ENCODE measurements at regions not wholly inside any gene's neighbourhood (a gene's known extent, or its start where the extent isn't known, plus 50 kb on each side); places are given as distances from the start of the nearest gene placed in this dataset.

DNA sequence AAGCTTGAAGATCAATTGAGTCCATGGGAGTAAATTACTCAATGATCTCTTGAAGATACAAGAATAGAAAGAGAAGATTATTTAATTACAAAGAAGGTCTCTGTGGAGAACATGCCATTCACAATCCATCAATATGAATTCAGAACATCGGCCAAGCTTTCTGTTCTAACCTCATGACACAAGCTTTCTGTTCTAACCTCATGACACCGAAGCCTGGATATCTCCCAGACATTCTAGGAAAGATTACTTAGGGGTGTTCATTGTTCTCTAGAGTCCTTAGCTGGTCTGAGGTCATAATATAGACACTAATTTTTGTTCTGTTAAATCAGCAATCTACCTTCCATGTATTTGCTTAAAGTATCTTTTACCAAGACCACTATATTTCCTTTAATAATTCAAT, 95.5 kb downstream of the RDH14 start:
- CTCF ChIA-PET, result interaction anchor here (1.3 kb wide), 1 partner anchor 10 kb away, joined by 6 read pairs; no protein-coding TSS in a partner anchor
- Histone ChIP-seq H4K5ac (ENCODE audit: low read depth, low read length) (no peak overlapping the region), H3K18ac (ENCODE audit: low read depth, low read length) (no peak overlapping the region), H3K27ac (ENCODE audit: insufficient read depth, low read length) (no peak overlapping the region), H4K20me1 (ENCODE audit: insufficient read depth, low read length) (no peaks in the 10 kb centered on the region), H3K79me1 (ENCODE audit: low read depth in 1 of 2, low read length in 2 of 2) (no peaks in the 10 kb centered on the region), H3K56ac (ENCODE audit: extremely low read depth, insufficient read depth, low read length) (no peak overlapping the region), H3K23ac (ENCODE audit: low read depth, low read length) (no peak overlapping the region), H2AK5ac (ENCODE audit: low read depth, low read length) (no peak overlapping the region), H2BK5ac (ENCODE audit: low read depth, low read length, poor library complexity, severe bottlenecking) (no peak overlapping the region), H3K27me3 (ENCODE audit: control insufficient read depth, insufficient read depth, low read length) (no peaks in the 10 kb centered on the region), H3K9ac (ENCODE audit: low read depth, low read length) (no peak overlapping the region), H3K36me3 (ENCODE audit: control insufficient read depth, insufficient read depth, low read length) (no peaks in the 10 kb centered on the region), H2BK15ac (ENCODE audit: low read depth, low read length) (no peak overlapping the region), H3K4me3 (ENCODE audit: insufficient read depth, low read depth, low read length) (no peak overlapping the region), H2AFZ (replicated peaks; ENCODE audit: low read length, poor library complexity) (no peak overlapping the region), H2AK9ac (replicated peaks; ENCODE audit: low read depth, low read length, poor library complexity) (no peak overlapping the region), H2BK120ac (ENCODE audit: low read depth, low read length) (no peak overlapping the region), H3K9me1 (ENCODE audit: insufficient read depth, low read length) (no peaks in the 10 kb centered on the region; the same call in 1 of the 2 replicates), H3K4ac (ENCODE audit: low read depth, low read length) (no peak overlapping the region), H3K4me1 (ENCODE audit: control insufficient read depth, insufficient read depth, low read length) (0 out of 2 replicates have a peak, but pooled peaks cover 2% of the 10 kb centered on the region), H4K8ac (ENCODE audit: low read depth in 2 of 2, low read length in 2 of 2) (no peak overlapping the region), H3K9me3 (ENCODE audit: control insufficient read depth, insufficient read depth, low read length) (no peaks in the 10 kb centered on the region), H2BK20ac (ENCODE audit: low read depth, low read length) (no peak overlapping the region), H3K14ac (replicated peaks; ENCODE audit: low read depth, low read length) (no peak overlapping the region), H3K4me2 (ENCODE audit: low read depth, low read length) (no peak overlapping the region), H4K91ac (ENCODE audit: insufficient read depth, low read depth, low read length) (no peak overlapping the region)
- DNase-seq (no peak), ATAC-seq (ENCODE audit: low read depth) (no peak)
- no CpG with 5 or more reads among the region's 2 CpGs for WGBS, 2 experiments (ENCODE audit: extremely low coverage in 2 of 2, insufficient read length in 1 of 2)
- TF ChIP-seq, protein P1, sequence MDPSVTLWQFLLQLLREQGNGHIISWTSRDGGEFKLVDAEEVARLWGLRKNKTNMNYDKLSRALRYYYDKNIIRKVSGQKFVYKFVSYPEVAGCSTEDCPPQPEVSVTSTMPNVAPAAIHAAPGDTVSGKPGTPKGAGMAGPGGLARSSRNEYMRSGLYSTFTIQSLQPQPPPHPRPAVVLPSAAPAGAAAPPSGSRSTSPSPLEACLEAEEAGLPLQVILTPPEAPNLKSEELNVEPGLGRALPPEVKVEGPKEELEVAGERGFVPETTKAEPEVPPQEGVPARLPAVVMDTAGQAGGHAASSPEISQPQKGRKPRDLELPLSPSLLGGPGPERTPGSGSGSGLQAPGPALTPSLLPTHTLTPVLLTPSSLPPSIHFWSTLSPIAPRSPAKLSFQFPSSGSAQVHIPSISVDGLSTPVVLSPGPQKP (IDR thresholded peaks at IDR 0.05; ENCODE audit: borderline replicate concordance, low read depth, low read length), result no peak
- no peak for TF ChIP-seq MXI1 (IDR thresholded peaks at IDR 0.05; ENCODE audit: borderline replicate concordance, low read depth, low read length)
- TF ChIP-seq MAZ (IDR thresholded peaks at IDR 0.05; ENCODE audit: borderline replicate concordance, low read depth, low read length), result no peak
- TF ChIP-seq SMC3 (IDR thresholded peaks at IDR 0.05; ENCODE audit: low read depth, low read length), result no peak
- TF ChIP-seq CHD1 (IDR thresholded peaks at IDR 0.05; ENCODE audit: low read depth, low read length), result no peak
- no peak for TF ChIP-seq MAFK (IDR thresholded peaks at IDR 0.05; ENCODE audit: low read depth, low read length)
- TF ChIP-seq CEBPB (IDR thresholded peaks at IDR 0.05; ENCODE audit: low read depth, low read length), result no peak
- TF ChIP-seq, protein P2, sequence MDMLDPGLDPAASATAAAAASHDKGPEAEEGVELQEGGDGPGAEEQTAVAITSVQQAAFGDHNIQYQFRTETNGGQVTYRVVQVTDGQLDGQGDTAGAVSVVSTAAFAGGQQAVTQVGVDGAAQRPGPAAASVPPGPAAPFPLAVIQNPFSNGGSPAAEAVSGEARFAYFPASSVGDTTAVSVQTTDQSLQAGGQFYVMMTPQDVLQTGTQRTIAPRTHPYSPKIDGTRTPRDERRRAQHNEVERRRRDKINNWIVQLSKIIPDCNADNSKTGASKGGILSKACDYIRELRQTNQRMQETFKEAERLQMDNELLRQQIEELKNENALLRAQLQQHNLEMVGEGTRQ (IDR thresholded peaks at IDR 0.05; ENCODE audit: low read depth, low read length), result no peak
- TF ChIP-seq NFE2L2 (IDR thresholded peaks at IDR 0.05; ENCODE audit: low read depth, low read length), result no peak
- POLR2A ChIA-PET (ENCODE audit: unreplicated experiment), result no interaction called here
- dilution Hi-C loops (cut with HindIII; ENCODE audit: low sequenced_read_pairs, unreplicated experiment) (no loop called here), in situ Hi-C loops (cut with MboI; ENCODE audit: low sequenced_read_pairs) (no loop called here), intact Hi-C loops (cut with micrococcal nuclease) (no loop called here)
- BruUV-seq (replicated peaks), result no TSS peak

All from IMR-90 (cell line).